ENCODE measurements at regions not wholly inside any gene's neighbourhood (a gene's known extent, or its start where the extent isn't known, plus 50 kb on each side); places are given as distances from the start of the nearest gene placed in this dataset.

DNA sequence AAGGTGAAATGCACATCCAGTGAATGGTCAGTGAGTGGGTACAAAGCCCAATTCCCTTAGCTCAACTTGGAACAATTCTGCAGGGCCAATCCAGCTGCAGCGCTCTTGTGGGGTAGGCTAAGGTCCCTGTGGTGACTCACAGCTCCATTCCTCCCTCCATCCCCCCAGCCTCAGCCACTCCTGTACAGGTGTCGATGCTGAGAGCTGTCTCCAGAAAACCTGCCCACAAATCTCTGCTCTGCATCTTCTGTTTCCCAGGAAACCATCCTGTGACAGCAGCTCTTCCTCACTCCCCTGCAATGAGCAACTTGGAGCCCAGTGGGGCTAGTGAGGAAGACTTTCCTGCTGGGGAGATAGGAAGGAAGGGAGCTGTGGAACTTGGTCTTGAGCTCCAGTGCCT, 244.7 kb upstream of the GPR26 start:
- WGBS (ENCODE audit: insufficient coverage): 100% methylated on average over 1 of the region's 2 CpGs
- Histone ChIP-seq H3K27me3 (replicated peaks in 1 of 2; ENCODE audit: control insufficient read depth in 2 of 2, extremely low read depth in 1 of 2, insufficient read depth in 2 of 2, low read length in 1 of 2) (peaks cover 0 to 6% of the 10 kb centered on the region in 2 experiments), H3K9me3 (no peaks in the 10 kb centered on the region), H3K4me1 (ENCODE audit: control insufficient read depth in 1 of 2, extremely low read depth in 1 of 2, insufficient read depth in 2 of 2, low read length in 2 of 2) (no peaks in the 10 kb centered on the region), H3K27ac (ENCODE audit: low read length) (no peak overlapping the region), H3K4me3 (ENCODE audit: control insufficient read depth in 1 of 2, extremely low read depth in 1 of 2, low read length in 1 of 2) (no peak overlapping the region), H3K36me3 (ENCODE audit: control insufficient read depth in 2 of 2, extremely low read depth in 1 of 2, insufficient read depth in 1 of 2, low read length in 1 of 2) (no peaks in the 10 kb centered on the region)
- no peak for ATAC-seq (replicated peaks in 1 of 4)
- Mint-ChIP-seq H3K9me3 (no peaks in the 10 kb centered on the region), H3K4me1 (no peaks in the 10 kb centered on the region), H3K36me3 (no peaks in the 10 kb centered on the region), H3K27me3 (peaks cover 14 to 33% of the 10 kb centered on the region in 2 donors), H3K27ac (no peak overlapping the region), H3K4me3 (no peak overlapping the region)
- DNase-seq: no peak
- ChIA-PET CTCF (no interaction called here), POLR2A (no interaction called here)

GRCh38 chr10:123422261-123422660, 243.9 kb upstream of the GPR26 start:
- no peaks in the 10 kb centered on the region for H3K9me3 Mint-ChIP-seq
- 50% methylated on average over 1 of the region's 5 CpGs for WGBS (ENCODE audit: insufficient coverage)
- H3K4me3 Mint-ChIP-seq: no peak overlapping the region
- H3K27me3 Mint-ChIP-seq: peaks cover 19 to 31% of the 10 kb centered on the region in 2 donors
- ChIA-PET CTCF (no interaction called here), POLR2A (no interaction called here)
- H3K4me3 ChIP-seq (ENCODE audit: control insufficient read depth in 1 of 2, extremely low read depth in 1 of 2, low read length in 1 of 2): no peak overlapping the region
- no peaks in the 10 kb centered on the region for H3K4me1 Mint-ChIP-seq
- peaks cover 0 to 6% of the 10 kb centered on the region in 2 experiments for H3K27me3 ChIP-seq (replicated peaks in 1 of 2; ENCODE audit: control insufficient read depth in 2 of 2, extremely low read depth in 1 of 2, insufficient read depth in 2 of 2, low read length in 1 of 2)
- no peaks in the 10 kb centered on the region for H3K36me3 Mint-ChIP-seq
- DNase-seq: no peak
- H3K9me3 ChIP-seq: no peaks in the 10 kb centered on the region
- no peaks in the 10 kb centered on the region for H3K4me1 ChIP-seq (ENCODE audit: control insufficient read depth in 1 of 2, extremely low read depth in 1 of 2, insufficient read depth in 2 of 2, low read length in 2 of 2)
- no peaks in the 10 kb centered on the region for H3K36me3 ChIP-seq (ENCODE audit: control insufficient read depth in 2 of 2, extremely low read depth in 1 of 2, insufficient read depth in 1 of 2, low read length in 1 of 2)
- ATAC-seq (replicated peaks in 1 of 4): no peak
- H3K27ac Mint-ChIP-seq: no peak overlapping the region
- H3K27ac ChIP-seq (ENCODE audit: low read length): no peak overlapping the region

- H3K4me3 ChIP-seq (ENCODE audit: control insufficient read depth in 1 of 2, extremely low read depth in 1 of 2, low read length in 1 of 2): no peak overlapping the region
- Mint-ChIP-seq H3K4me1 (no peaks in the 10 kb centered on the region), H3K9me3 (no peaks in the 10 kb centered on the region), H3K4me3 (no peak overlapping the region), H3K36me3 (no peaks in the 10 kb centered on the region), H3K27ac (no peak overlapping the region), H3K27me3 (peaks cover 22 to 34% of the 10 kb centered on the region in 2 donors)
- H3K27me3 ChIP-seq (replicated peaks in 1 of 2; ENCODE audit: control insufficient read depth in 2 of 2, extremely low read depth in 1 of 2, insufficient read depth in 2 of 2, low read length in 1 of 2): peaks cover under 1 to 11% of the 10 kb centered on the region in 2 experiments
- no peaks in the 10 kb centered on the region for H3K36me3 ChIP-seq (ENCODE audit: control insufficient read depth in 2 of 2, extremely low read depth in 1 of 2, insufficient read depth in 1 of 2, low read length in 1 of 2)
- ChIA-PET CTCF (no interaction called here), POLR2A (no interaction called here)
- no peaks in the 10 kb centered on the region for H3K9me3 ChIP-seq
- 40% methylated on average over 1 of the region's 6 CpGs for WGBS (ENCODE audit: insufficient coverage)
- no peak overlapping the region for H3K27ac ChIP-seq (ENCODE audit: low read length)
- H3K4me1 ChIP-seq (ENCODE audit: control insufficient read depth in 1 of 2, extremely low read depth in 1 of 2, insufficient read depth in 2 of 2, low read length in 2 of 2): no peaks in the 10 kb centered on the region
- ATAC-seq (replicated peaks in 1 of 4) (no peak), DNase-seq (no peak)
Observed at GRCh38 chr10:123424537-123424936, 241.6 kb upstream of the GPR26 start.

DNA sequence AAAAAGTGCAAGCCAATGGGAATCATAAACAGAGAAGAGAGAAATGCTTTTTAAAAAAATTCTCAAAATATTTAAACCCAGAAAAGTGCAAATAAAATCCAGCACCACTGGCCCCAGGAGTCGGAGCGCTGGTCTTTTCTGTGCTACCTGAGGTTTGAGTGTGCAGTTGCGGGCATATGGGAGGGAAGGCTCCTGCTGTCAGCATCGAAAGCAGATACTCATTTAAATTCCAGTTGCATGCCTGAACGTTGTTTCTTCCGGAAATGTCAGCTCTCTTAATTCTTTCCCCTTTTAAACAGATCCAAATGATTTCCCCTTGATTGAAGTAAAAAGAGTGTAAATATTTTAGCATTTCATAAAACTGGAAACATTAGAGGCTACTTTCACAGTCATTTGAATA, 240.5 kb upstream of the GPR26 start:
- peaks cover 2 to 10% of the 10 kb centered on the region in 2 experiments for H3K27me3 ChIP-seq (replicated peaks in 1 of 2; ENCODE audit: control insufficient read depth in 2 of 2, extremely low read depth in 1 of 2, insufficient read depth in 2 of 2, low read length in 1 of 2)
- H3K27me3 Mint-ChIP-seq: peaks cover 25 to 36% of the 10 kb centered on the region in 2 donors
- H3K4me1 Mint-ChIP-seq: no peaks in the 10 kb centered on the region
- no peak overlapping the region for H3K27ac ChIP-seq (ENCODE audit: low read length)
- DNase-seq (no peak), ATAC-seq (replicated peaks in 1 of 4) (no peak)
- no peaks in the 10 kb centered on the region for H3K9me3 Mint-ChIP-seq
- WGBS (ENCODE audit: insufficient coverage): no CpG with 5 or more reads among the region's 6 CpGs
- no peak overlapping the region for H3K27ac Mint-ChIP-seq
- no peaks in the 10 kb centered on the region for H3K36me3 Mint-ChIP-seq
- no peaks in the 10 kb centered on the region for H3K4me1 ChIP-seq (ENCODE audit: control insufficient read depth in 1 of 2, extremely low read depth in 1 of 2, insufficient read depth in 2 of 2, low read length in 2 of 2)
- POLR2A ChIA-PET: interaction anchor here in 1 of 2 donors (0.6 kb wide), 1 partner anchor 178 kb away, joined by 5 read pairs; no protein-coding TSS in a partner anchor
- CTCF ChIA-PET: interaction anchor here in 1 of 2 donors (0.6 kb wide), 1 partner anchor 113 kb away, joined by 3 read pairs; no protein-coding TSS in a partner anchor
- no peak overlapping the region for H3K4me3 Mint-ChIP-seq
- H3K9me3 ChIP-seq: no peaks in the 10 kb centered on the region
- no peaks in the 10 kb centered on the region for H3K36me3 ChIP-seq (ENCODE audit: control insufficient read depth in 2 of 2, extremely low read depth in 1 of 2, insufficient read depth in 1 of 2, low read length in 1 of 2)
- no peak overlapping the region for H3K4me3 ChIP-seq (ENCODE audit: control insufficient read depth in 1 of 2, extremely low read depth in 1 of 2, low read length in 1 of 2)

- POLR2A ChIA-PET: interaction anchor here (0.6 kb wide), 2 partner anchors 12 to 897 kb away, joined by 3 to 5 read pairs; no protein-coding TSS in a partner anchor
- CTCF ChIA-PET: no interaction called here
- H3K27me3 ChIP-seq (replicated peaks in 1 of 2; ENCODE audit: control insufficient read depth in 2 of 2, extremely low read depth in 1 of 2, insufficient read depth in 2 of 2, low read length in 1 of 2): peaks cover 2 to 6% of the 10 kb centered on the region in 2 experiments
- Mint-ChIP-seq H3K9me3 (no peaks in the 10 kb centered on the region), H3K4me1 (no peaks in the 10 kb centered on the region), H3K27ac (no peak overlapping the region), H3K36me3 (no peaks in the 10 kb centered on the region), H3K27me3 (peaks cover 24 to 36% of the 10 kb centered on the region in 2 donors), H3K4me3 (no peak overlapping the region)
- no peak overlapping the region for H3K4me3 ChIP-seq (ENCODE audit: control insufficient read depth in 1 of 2, extremely low read depth in 1 of 2, low read length in 1 of 2)
- no peaks in the 10 kb centered on the region for H3K9me3 ChIP-seq
- 44% methylated on average over 11 of the region's 14 CpGs for WGBS (ENCODE audit: insufficient coverage)
- no peak for ATAC-seq (replicated peaks in 1 of 4)
- DNase-seq: no peak
- H3K27ac ChIP-seq (ENCODE audit: low read length): no peak overlapping the region
- H3K36me3 ChIP-seq (ENCODE audit: control insufficient read depth in 2 of 2, extremely low read depth in 1 of 2, insufficient read depth in 1 of 2, low read length in 1 of 2): no peaks in the 10 kb centered on the region
- no peaks in the 10 kb centered on the region for H3K4me1 ChIP-seq (ENCODE audit: control insufficient read depth in 1 of 2, extremely low read depth in 1 of 2, insufficient read depth in 2 of 2, low read length in 2 of 2)
Observed at GRCh38 chr10:123427165-123427786, 238.9 kb upstream of the GPR26 start.

DNA sequence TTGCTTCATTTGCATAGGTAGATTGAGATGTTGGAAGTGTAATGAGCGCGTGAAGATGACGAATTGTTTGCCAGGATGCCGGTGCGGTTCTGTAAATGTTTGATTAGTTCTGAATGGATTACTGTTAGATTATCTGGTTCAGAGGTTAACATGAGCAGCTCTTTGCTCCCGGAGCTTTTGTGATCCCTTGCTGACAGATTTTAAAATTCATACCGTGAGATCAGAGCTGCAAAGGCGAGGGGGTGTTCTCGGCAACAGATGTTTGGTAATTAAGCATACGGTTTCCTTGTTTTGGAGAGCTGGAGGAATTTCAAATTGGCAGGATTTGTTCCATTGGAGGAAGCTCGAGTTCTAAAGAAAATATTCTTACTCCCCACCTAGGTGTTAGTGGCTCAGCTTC, 237.8 kb upstream of the GPR26 start:
- H3K27me3 ChIP-seq (replicated peaks in 1 of 2; ENCODE audit: control insufficient read depth in 2 of 2, extremely low read depth in 1 of 2, insufficient read depth in 2 of 2, low read length in 1 of 2): peaks cover 2 to 6% of the 10 kb centered on the region in 2 experiments
- no peak for ATAC-seq (replicated peaks in 1 of 4)
- WGBS (ENCODE audit: insufficient coverage): 85% methylated on average over 7 of the region's 11 CpGs
- no peaks in the 10 kb centered on the region for H3K9me3 ChIP-seq
- no peaks in the 10 kb centered on the region for H3K36me3 ChIP-seq (ENCODE audit: control insufficient read depth in 2 of 2, extremely low read depth in 1 of 2, insufficient read depth in 1 of 2, low read length in 1 of 2)
- no peak overlapping the region for H3K27ac Mint-ChIP-seq
- no peaks in the 10 kb centered on the region for H3K36me3 Mint-ChIP-seq
- H3K27ac ChIP-seq (ENCODE audit: low read length): no peak overlapping the region
- no peaks in the 10 kb centered on the region for H3K4me1 Mint-ChIP-seq
- H3K27me3 Mint-ChIP-seq: peaks cover 26 to 37% of the 10 kb centered on the region in 2 donors
- CTCF ChIA-PET: no interaction called here
- DNase-seq: no peak
- no peaks in the 10 kb centered on the region for H3K9me3 Mint-ChIP-seq
- POLR2A ChIA-PET: no interaction called here
- H3K4me3 Mint-ChIP-seq: no peak overlapping the region
- no peaks in the 10 kb centered on the region for H3K4me1 ChIP-seq (ENCODE audit: control insufficient read depth in 1 of 2, extremely low read depth in 1 of 2, insufficient read depth in 2 of 2, low read length in 2 of 2)
- no peak overlapping the region for H3K4me3 ChIP-seq (ENCODE audit: control insufficient read depth in 1 of 2, extremely low read depth in 1 of 2, low read length in 1 of 2)

All from T-cell (primary cell).